GM12892 (cell line): ENCODE measurements at regions not wholly inside any gene's neighbourhood (a gene's known extent, or its start where the extent isn't known, plus 50 kb on each side); places are given as distances from the start of the nearest gene placed in this dataset.

Source experiments
- POLR2A ChIP-seq: IDR thresholded peaks from 2 replicates; pipeline ENCODE4 v1.6.1; 2011; ENCODE audit warnings: low read depth, low read length, control low read depth
- TAF1 ChIP-seq: IDR thresholded peaks from 2 replicates; pipeline ENCODE4 v1.6.1; 2011; ENCODE audit warnings: low read depth, mild to moderate bottlenecking, control low read depth, low read length, borderline replicate concordance

GRCh38 chr18:41197967-41198366 is 757.1 kb upstream of the PIK3C3 start:
- no peak for TF ChIP-seq TAF1
- TF ChIP-seq POLR2A: no peak
